ENCODE measurements at regions not wholly inside any gene's neighbourhood (a gene's known extent, or its start where the extent isn't known, plus 50 kb on each side); places are given as distances from the start of the nearest gene placed in this dataset.

DNA sequence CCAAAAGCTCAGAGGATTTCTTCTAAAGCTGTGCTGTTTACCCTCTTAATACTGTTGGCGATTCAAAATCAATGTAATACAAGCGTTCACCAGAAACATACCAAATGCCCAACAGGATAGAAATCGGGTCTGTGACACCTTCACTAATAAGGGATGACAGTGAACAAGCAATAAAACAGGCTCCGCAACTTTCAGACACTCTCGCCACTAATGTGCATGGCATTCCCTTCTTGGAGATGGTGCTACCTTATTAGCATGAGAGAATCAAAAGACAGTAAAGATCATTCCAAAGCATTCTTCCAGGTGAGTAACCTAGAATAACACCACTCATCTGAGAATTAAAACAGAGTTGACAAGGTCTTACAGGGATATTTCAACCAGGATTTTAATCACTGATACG lies 367.1 kb downstream of the TTLL7 start:
- DNase-seq (ENCODE audit: low spot score): no peak
- TF ChIP-seq CTCF (conservative IDR thresholded peaks at IDR 0.05; ENCODE audit: low read depth): no peak
- ChIA-PET CTCF (no interaction called here), POLR2A (ENCODE audit: low non-redundant PET) (no interaction called here)
- no peak overlapping the region for H3K27ac ChIP-seq

DNA sequence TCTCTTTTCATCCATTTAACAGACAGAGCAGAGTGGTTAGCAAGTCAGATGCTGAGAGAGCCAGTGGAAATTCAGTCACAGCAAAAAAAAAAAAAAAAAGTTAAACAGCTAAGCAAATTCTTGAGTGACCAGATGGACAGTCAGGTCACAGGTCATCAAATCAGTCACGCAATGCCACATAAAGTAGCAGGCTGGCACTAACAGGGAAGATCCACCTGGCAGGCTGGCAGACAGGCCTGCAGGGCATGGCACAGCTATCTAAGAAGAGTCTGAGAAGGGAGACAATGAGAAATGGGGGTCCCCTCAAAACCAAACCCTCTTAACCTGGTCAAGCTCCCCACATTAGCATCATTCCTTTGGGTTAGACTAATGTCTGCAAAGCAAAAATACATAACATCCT lies 371.9 kb downstream of the TTLL7 start:
- H3K27ac ChIP-seq: no peak overlapping the region
- ChIA-PET CTCF (no interaction called here), POLR2A (ENCODE audit: low non-redundant PET) (no interaction called here)
- TF ChIP-seq CTCF (conservative IDR thresholded peaks at IDR 0.05; ENCODE audit: low read depth): no peak
- no peak for DNase-seq (ENCODE audit: low spot score)

DNA sequence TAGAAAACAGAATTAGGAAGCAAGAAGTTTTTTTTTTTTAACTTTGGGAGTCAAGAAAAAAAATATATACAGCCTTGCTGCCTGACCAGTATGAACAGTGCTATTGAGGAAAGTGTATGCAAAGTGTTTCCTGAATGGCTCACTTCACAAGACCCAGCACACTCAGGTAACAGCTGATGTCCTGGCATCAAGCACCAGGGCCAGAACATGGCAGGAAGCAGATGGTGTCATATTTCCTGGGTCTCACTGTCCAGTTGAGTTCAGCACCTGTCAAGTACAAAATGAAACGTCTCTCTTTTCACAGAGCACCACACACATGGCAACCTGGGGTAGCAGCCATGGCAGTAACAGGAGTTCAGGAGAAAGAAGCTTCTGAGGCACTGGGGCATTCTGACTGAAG lies 372.3 kb downstream of the TTLL7 start:
- CTCF ChIA-PET: interaction anchor here (0.6 kb wide), 1 partner anchor 16 kb away, joined by 3 read pairs; no protein-coding TSS in a partner anchor
- no peak for TF ChIP-seq CTCF (conservative IDR thresholded peaks at IDR 0.05; ENCODE audit: low read depth)

DNA sequence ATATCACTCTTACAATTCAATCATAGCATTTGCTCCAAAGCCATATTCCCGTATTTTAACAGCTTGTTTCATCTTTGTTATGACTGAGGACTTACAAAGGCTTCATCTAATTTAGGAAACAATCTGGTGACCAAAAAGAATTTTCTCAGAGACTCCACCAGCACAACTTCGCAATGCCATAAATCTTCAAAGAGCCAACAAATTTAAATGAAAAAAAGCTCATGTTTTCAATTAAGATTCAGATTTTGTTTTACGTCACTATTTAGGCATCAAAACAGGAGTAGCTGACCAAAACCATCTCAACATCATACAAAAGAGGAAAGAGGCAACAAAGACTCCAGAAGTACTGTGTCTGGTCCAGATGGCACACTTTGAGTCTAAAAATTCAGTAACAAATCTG lies 373.3 kb downstream of the TTLL7 start:
- DNase-seq (ENCODE audit: low spot score): no peak
- POLR2A ChIA-PET (ENCODE audit: low non-redundant PET): no interaction called here
- no peak overlapping the region for H3K27ac ChIP-seq
- CTCF ChIA-PET: no interaction called here
- TF ChIP-seq CTCF (conservative IDR thresholded peaks at IDR 0.05; ENCODE audit: low read depth): no peak

More for the DNA sequence above, 372.3 kb downstream of the TTLL7 start:
- POLR2A ChIA-PET (ENCODE audit: low non-redundant PET): no interaction called here
- no peak for DNase-seq (ENCODE audit: low spot score)
- H3K27ac ChIP-seq: no peak overlapping the region

DNA sequence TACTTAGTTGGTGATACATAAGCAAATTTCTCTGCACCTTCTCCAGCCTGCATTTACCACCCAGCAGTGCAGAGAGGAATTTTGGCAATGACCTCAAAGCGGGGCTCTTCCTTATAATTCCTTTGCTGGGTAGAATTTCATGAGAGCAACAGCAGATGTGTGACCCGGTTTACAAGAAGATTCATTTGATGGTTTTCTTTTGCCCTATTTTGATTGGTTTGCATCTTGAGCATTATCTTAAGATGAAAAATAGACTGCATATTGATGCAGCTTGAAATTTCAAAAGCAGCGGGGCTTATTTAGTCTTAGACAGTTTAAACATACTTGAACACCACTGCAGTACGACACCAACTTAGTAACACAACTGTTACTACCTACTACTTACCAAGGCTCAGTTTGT lies 378.9 kb downstream of the TTLL7 start:
- ChIA-PET POLR2A (ENCODE audit: low non-redundant PET) (no interaction called here), CTCF (no interaction called here)
- TF ChIP-seq CTCF (conservative IDR thresholded peaks at IDR 0.05; ENCODE audit: low read depth): no peak
- no peak overlapping the region for H3K27ac ChIP-seq
- no peak for DNase-seq (ENCODE audit: low spot score)

DNA sequence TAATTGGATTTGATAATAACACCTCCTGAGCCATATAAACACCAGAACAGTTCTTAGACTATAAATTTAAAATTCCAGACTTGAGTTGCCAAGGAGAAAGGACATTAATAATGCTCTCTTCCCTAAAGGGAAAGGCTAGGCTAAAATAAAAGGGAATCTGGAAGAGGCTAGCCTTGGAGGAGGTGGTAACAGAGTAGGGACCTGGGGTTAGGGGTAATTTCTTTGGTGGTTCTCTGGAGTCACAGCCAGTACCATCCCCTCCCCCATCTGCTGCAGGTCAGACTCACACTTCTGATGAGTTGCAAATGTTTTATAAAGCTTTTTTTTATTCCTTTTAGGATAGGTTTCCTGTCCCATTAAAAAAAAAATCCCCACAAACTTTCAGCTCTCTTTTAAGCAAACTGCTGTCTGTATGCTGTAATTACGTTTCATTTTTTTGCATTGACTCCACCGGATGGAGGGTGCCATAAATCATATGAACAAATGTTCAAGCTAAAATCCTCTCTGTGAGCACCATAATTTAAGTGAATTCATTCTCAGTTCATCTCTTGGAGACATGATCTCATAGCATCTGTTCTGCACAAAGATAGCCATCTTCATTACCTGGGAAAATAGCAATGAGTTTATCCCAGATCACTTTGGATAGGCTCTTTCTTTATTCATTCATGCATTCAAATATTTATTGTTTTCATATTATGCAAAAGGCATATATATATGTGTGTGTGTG lies 379.6 kb downstream of the TTLL7 start:
- no peak for DNase-seq (ENCODE audit: low spot score)
- ChIA-PET POLR2A (ENCODE audit: low non-redundant PET) (no interaction called here), CTCF (no interaction called here)

More for the DNA sequence above, 379.6 kb downstream of the TTLL7 start:
- no peak for TF ChIP-seq CTCF (conservative IDR thresholded peaks at IDR 0.05; ENCODE audit: low read depth)
- H3K27ac ChIP-seq: no peak overlapping the region
